WTC11 (cell line): ENCODE measurements at regions not wholly inside any gene's neighbourhood (a gene's known extent, or its start where the extent isn't known, plus 50 kb on each side); places are given as distances from the start of the nearest gene placed in this dataset.

ENCODE experiments used
- ATAC-seq: fragments of 200-7000 bp; cut with Tn5 transposase; 2 replicates; pipeline ENCODE4 v1.10.0; 2021; ENCODE audit warnings: mild to moderate bottlenecking, moderate library complexity
- CTCF ChIA-PET: fragments of 300-600 bp; sonication (Branson Sonifier 250); formaldehyde crosslinking; loops from one replicate; lab custom pipeline; 2021; ENCODE audit warnings: antibody characterized with exemption; lab: Charles Lee
- POLR2A ChIA-PET: fragments of 350-600 bp; sonication (Branson Sonifier 250); formaldehyde crosslinking; loops from one replicate; lab custom pipeline; 2021; ENCODE audit warnings: antibody characterized with exemption; lab: Charles Lee
- DNase-seq: peaks from one replicate; pipeline ENCODE4 v3.0.0; 2021; ENCODE audit warnings: low spot score
- H3K27ac Mint-ChIP-seq: 2 replicates; pipeline ENCODE4 v1.8.0; 2021; ENCODE audit warnings: mixed read lengths
- H3K27me3 Mint-ChIP-seq: 2 replicates; pipeline ENCODE4 v1.8.0; 2021; ENCODE audit warnings: low read depth, mild to moderate bottlenecking, moderate library complexity, mixed read lengths
- H3K36me3 Mint-ChIP-seq: 2 replicates; pipeline ENCODE4 v1.8.0; 2021; ENCODE audit warnings: mixed read lengths
- H3K4me1 Mint-ChIP-seq: 2 replicates; pipeline ENCODE4 v1.8.0; 2022; ENCODE audit warnings: mixed read lengths
- H3K4me3 Mint-ChIP-seq: 2 replicates; pipeline ENCODE4 v1.8.0; 2021; ENCODE audit warnings: mild to moderate bottlenecking, moderate library complexity, mixed read lengths
- H3K9me3 Mint-ChIP-seq: 2 replicates; pipeline ENCODE4 v1.8.0; 2021; ENCODE audit warnings: mixed read lengths
- AFF4 ChIP-seq: sonication (generic); formaldehyde crosslinking; IDR thresholded peaks from 2 replicates; pipeline ENCODE4 v1.8.1; 2023; ENCODE audit warnings: mild to moderate bottlenecking, missing genetic modification reagents, borderline replicate concordance
- ARID4B ChIP-seq: sonication (generic); formaldehyde crosslinking; IDR thresholded peaks from 2 replicates; pipeline ENCODE4 v1.8.0; 2023; ENCODE audit warnings: missing genetic modification reagents, mild to moderate bottlenecking, borderline replicate concordance
- ATF3 ChIP-seq: sonication (generic); formaldehyde crosslinking; conservative IDR thresholded peaks from 2 replicates; pipeline ENCODE4 v1.8.1; 2022; ENCODE audit warnings: mild to moderate bottlenecking, missing genetic modification reagents
- CREB1 ChIP-seq: sonication (generic); formaldehyde crosslinking; IDR thresholded peaks from 2 replicates; pipeline ENCODE4 v1.8.0; 2023; ENCODE audit warnings: mild to moderate bottlenecking, missing genetic modification reagents
- CREM ChIP-seq: sonication (generic); formaldehyde crosslinking; IDR thresholded peaks from 2 replicates; pipeline ENCODE4 v1.8.1; 2022; ENCODE audit warnings: mild to moderate bottlenecking, missing genetic modification reagents, moderate library complexity
- ELF4 ChIP-seq: sonication (generic); formaldehyde crosslinking; IDR thresholded peaks from 2 replicates; pipeline ENCODE4 v1.8.1; 2022; ENCODE audit warnings: low read depth, mild to moderate bottlenecking, moderate library complexity, missing genetic modification reagents
- ETV6 ChIP-seq: sonication (generic); formaldehyde crosslinking; IDR thresholded peaks from 2 replicates; pipeline ENCODE4 v1.8.1; 2022; ENCODE audit warnings: mild to moderate bottlenecking, missing genetic modification reagents
- FOXP4 ChIP-seq: sonication (generic); formaldehyde crosslinking; IDR thresholded peaks from 2 replicates; pipeline ENCODE4 v1.8.0; 2022; ENCODE audit warnings: mild to moderate bottlenecking, missing genetic modification reagents
- GRHL2 ChIP-seq: fragments of 250-450 bp; sonication (Bioruptor Pico); IDR thresholded peaks from 2 replicates; pipeline ENCODE4 v1.8.0; 2022; ENCODE audit warnings: mild to moderate bottlenecking, moderate library complexity; ENCODE audit not compliant: insufficient replicate concordance, severe bottlenecking
- IRF2 ChIP-seq: sonication (generic); formaldehyde crosslinking; IDR thresholded peaks from 2 replicates; pipeline ENCODE4 v1.8.0; 2022; ENCODE audit warnings: low read depth, missing genetic modification reagents, borderline replicate concordance
- JUN ChIP-seq: sonication (generic); formaldehyde crosslinking; IDR thresholded peaks from 2 replicates; pipeline ENCODE4 v1.8.0; 2023; ENCODE audit warnings: mild to moderate bottlenecking, missing genetic modification reagents
- MLX ChIP-seq: sonication (generic); formaldehyde crosslinking; IDR thresholded peaks from 2 replicates; pipeline ENCODE4 v1.8.1; 2023; ENCODE audit warnings: mild to moderate bottlenecking, missing genetic modification reagents, moderate library complexity
- MYBL2 ChIP-seq: sonication (generic); formaldehyde crosslinking; IDR thresholded peaks from 2 replicates; pipeline ENCODE4 v1.8.1; 2023; ENCODE audit warnings: mild to moderate bottlenecking, moderate library complexity, missing genetic modification reagents
- NR1H2 ChIP-seq: sonication (generic); formaldehyde crosslinking; IDR thresholded peaks from 2 replicates; pipeline ENCODE4 v1.9.0; 2021; ENCODE audit warnings: mild to moderate bottlenecking, moderate library complexity, missing genetic modification reagents
- OVOL2 ChIP-seq: fragments of 250-450 bp; sonication (Bioruptor Pico); IDR thresholded peaks from 2 replicates; pipeline ENCODE4 v1.9.0; 2021; ENCODE audit warnings: mild to moderate bottlenecking, borderline replicate concordance
- PREB ChIP-seq: sonication (generic); formaldehyde crosslinking; IDR thresholded peaks from 2 replicates; pipeline ENCODE4 v1.8.1; 2022; ENCODE audit warnings: mild to moderate bottlenecking, missing genetic modification reagents, moderate library complexity, borderline replicate concordance
- SMAD4 ChIP-seq: sonication (generic); formaldehyde crosslinking; IDR thresholded peaks from 2 replicates; pipeline ENCODE4 v1.8.0; 2022; ENCODE audit warnings: mild to moderate bottlenecking, missing genetic modification reagents
- SP1 ChIP-seq: sonication (generic); formaldehyde crosslinking; conservative IDR thresholded peaks from 2 replicates; pipeline ENCODE4 v1.8.1; 2022; ENCODE audit warnings: missing genetic modification reagents
- TCF7 ChIP-seq: sonication (generic); formaldehyde crosslinking; IDR thresholded peaks from 2 replicates; pipeline ENCODE4 v1.8.0; 2022; ENCODE audit warnings: mild to moderate bottlenecking, low read depth, missing genetic modification reagents, moderate library complexity
- USF1 ChIP-seq: sonication (generic); formaldehyde crosslinking; IDR thresholded peaks from 2 replicates; pipeline ENCODE4 v1.8.0; 2022; ENCODE audit warnings: mild to moderate bottlenecking, missing genetic modification reagents
- ZNF138 ChIP-seq: sonication (generic); formaldehyde crosslinking; conservative IDR thresholded peaks from 2 replicates; pipeline ENCODE4 v1.8.1; 2022; ENCODE audit warnings: mild to moderate bottlenecking, moderate library complexity, missing genetic modification reagents
- ZNF263 ChIP-seq: sonication (generic); formaldehyde crosslinking; IDR thresholded peaks from 2 replicates; pipeline ENCODE4 v1.8.1; 2022; ENCODE audit warnings: low read depth, mild to moderate bottlenecking, moderate library complexity, missing genetic modification reagents
- ZNF423 ChIP-seq: fragments of 250-450 bp; sonication (Bioruptor Pico); IDR thresholded peaks from 2 replicates; pipeline ENCODE4 v2.1.2; 2022; ENCODE audit warnings: mild to moderate bottlenecking, moderate library complexity

- no peak for TF ChIP-seq MLX (CRISPR knock-in tag)
- TF ChIP-seq CREM (CRISPR knock-in tag): no peak
- TF ChIP-seq ZNF138 (CRISPR knock-in tag): no peak
- TF ChIP-seq, all 79 proteins: peak for 0
Observed at GRCh38 chr3:76879959-76880358, 159.9 kb upstream of the ROBO2 start (continued).

GRCh38 chr3:76886761-76887500, 153.0 kb upstream of the ROBO2 start:
- POLR2A ChIA-PET: interaction anchor here (0.7 kb wide), 1 partner anchor 86 kb away, joined by 3 read pairs; no protein-coding TSS in a partner anchor

More at GRCh38 chr3:76886761-76887500, 153.0 kb upstream of the ROBO2 start:
- TF ChIP-seq ELF4 (CRISPR knock-in tag) (no peak), USF1 (CRISPR knock-in tag) (no peak), AFF4 (CRISPR knock-in tag) (no peak), ETV6 (CRISPR knock-in tag) (no peak), ARID4B (CRISPR knock-in tag) (no peak), IRF2 (CRISPR knock-in tag) (no peak), MYBL2 (CRISPR knock-in tag) (no peak), FOXP4 (no peak), SMAD4 (CRISPR knock-in tag) (no peak), CREB1 (CRISPR knock-in tag) (no peak), NR1H2 (CRISPR knock-in tag) (no peak), ZNF423 (CRISPR knock-in tag) (no peak), TCF7 (no peak), ATF3 (CRISPR knock-in tag) (no peak), JUN (CRISPR knock-in tag) (no peak), GRHL2 (no peak), PREB (CRISPR knock-in tag) (no peak), SP1 (CRISPR knock-in tag) (no peak), ZNF263 (no peak), OVOL2 (no peak)
- H3K27ac Mint-ChIP-seq: no peak overlapping the region
- H3K36me3 Mint-ChIP-seq: no peaks in the 10 kb centered on the region
- DNase-seq: no peak
- CTCF ChIA-PET: no interaction called here
- H3K27me3 Mint-ChIP-seq: no peaks in the 10 kb centered on the region
- no peak for ATAC-seq
- no peak overlapping the region for H3K4me3 Mint-ChIP-seq
- H3K9me3 Mint-ChIP-seq: no peaks in the 10 kb centered on the region
- no peaks in the 10 kb centered on the region for H3K4me1 Mint-ChIP-seq
